WTC11 (cell line): ENCODE measurements at regions not wholly inside any gene's neighbourhood (a gene's known extent, or its start where the extent isn't known, plus 50 kb on each side); places are given as distances from the start of the nearest gene placed in this dataset.
A peak's percentile ranks its signal among the peaks of the same experiment; 100 is the strongest.

Experiments used
- ATAC-seq: fragments of 200-7000 bp; cut with Tn5 transposase; 2 replicates; pipeline ENCODE4 v1.10.0; 2021; ENCODE audit warnings: mild to moderate bottlenecking, moderate library complexity
- CTCF ChIA-PET: fragments of 300-600 bp; sonication (Branson Sonifier 250); formaldehyde crosslinking; loops from one replicate; lab custom pipeline; 2021; ENCODE audit warnings: antibody characterized with exemption; lab: Charles Lee
- POLR2A ChIA-PET: fragments of 350-600 bp; sonication (Branson Sonifier 250); formaldehyde crosslinking; loops from one replicate; lab custom pipeline; 2021; ENCODE audit warnings: antibody characterized with exemption; lab: Charles Lee
- DNase-seq: peaks from one replicate; pipeline ENCODE4 v3.0.0; 2021; ENCODE audit warnings: low spot score
- H3K27ac Mint-ChIP-seq: 2 replicates; pipeline ENCODE4 v1.8.0; 2021; ENCODE audit warnings: mixed read lengths
- H3K27me3 Mint-ChIP-seq: 2 replicates; pipeline ENCODE4 v1.8.0; 2021; ENCODE audit warnings: low read depth, mild to moderate bottlenecking, moderate library complexity, mixed read lengths
- H3K36me3 Mint-ChIP-seq: 2 replicates; pipeline ENCODE4 v1.8.0; 2021; ENCODE audit warnings: mixed read lengths
- H3K4me1 Mint-ChIP-seq: 2 replicates; pipeline ENCODE4 v1.8.0; 2022; ENCODE audit warnings: mixed read lengths
- H3K4me3 Mint-ChIP-seq: 2 replicates; pipeline ENCODE4 v1.8.0; 2021; ENCODE audit warnings: mild to moderate bottlenecking, moderate library complexity, mixed read lengths
- H3K9me3 Mint-ChIP-seq: 2 replicates; pipeline ENCODE4 v1.8.0; 2021; ENCODE audit warnings: mixed read lengths
- ELF4 ChIP-seq: sonication (generic); formaldehyde crosslinking; IDR thresholded peaks from 2 replicates; pipeline ENCODE4 v1.8.1; 2022; ENCODE audit warnings: low read depth, mild to moderate bottlenecking, moderate library complexity, missing genetic modification reagents
- FOXJ3 ChIP-seq: sonication (generic); formaldehyde crosslinking; IDR thresholded peaks from 2 replicates; pipeline ENCODE4 v1.9.0; 2021; ENCODE audit warnings: missing genetic modification reagents, mild to moderate bottlenecking, borderline replicate concordance
- IRF2 ChIP-seq: sonication (generic); formaldehyde crosslinking; IDR thresholded peaks from 2 replicates; pipeline ENCODE4 v1.8.0; 2022; ENCODE audit warnings: low read depth, missing genetic modification reagents, borderline replicate concordance
- JAZF1 ChIP-seq: fragments of 250-450 bp; sonication (Bioruptor Pico); IDR thresholded peaks from 2 replicates; pipeline ENCODE4 v1.9.0; 2021; ENCODE audit warnings: moderate library complexity, mild to moderate bottlenecking, inconsistent platforms
- MXD4 ChIP-seq: fragments of 250-450 bp; sonication (Bioruptor Pico); IDR thresholded peaks from 2 replicates; pipeline ENCODE4 v1.8.0; 2021; ENCODE audit warnings: mild to moderate bottlenecking, moderate library complexity, borderline replicate concordance
- NFATC4 ChIP-seq: fragments of 250-450 bp; sonication (Bioruptor Pico); IDR thresholded peaks from 2 replicates; pipeline ENCODE4 v1.9.0; 2021; ENCODE audit warnings: mild to moderate bottlenecking
- OVOL2 ChIP-seq: fragments of 250-450 bp; sonication (Bioruptor Pico); IDR thresholded peaks from 2 replicates; pipeline ENCODE4 v1.9.0; 2021; ENCODE audit warnings: mild to moderate bottlenecking, borderline replicate concordance
- RORB ChIP-seq: fragments of 250-450 bp; sonication (Bioruptor Pico); IDR thresholded peaks from 2 replicates; pipeline ENCODE4 v1.9.0; 2021; ENCODE audit warnings: mild to moderate bottlenecking
- TEAD1 ChIP-seq: sonication (generic); formaldehyde crosslinking; IDR thresholded peaks from 2 replicates; pipeline ENCODE4 v1.8.0; 2022; ENCODE audit warnings: mild to moderate bottlenecking, missing genetic modification reagents
- TP53 ChIP-seq: sonication (generic); formaldehyde crosslinking; IDR thresholded peaks from 2 replicates; pipeline ENCODE4 v1.8.1; 2023; ENCODE audit warnings: mild to moderate bottlenecking, missing genetic modification reagents
- ZNF121 ChIP-seq: sonication (generic); formaldehyde crosslinking; IDR thresholded peaks from 2 replicates; pipeline ENCODE4 v1.8.0; 2023; ENCODE audit warnings: missing genetic modification reagents
- TF ChIP-seq, protein P1 (sequence below): sonication (generic); formaldehyde crosslinking; conservative IDR thresholded peaks from 2 replicates; pipeline ENCODE4 v1.8.1; 2023; ENCODE audit warnings: mild to moderate bottlenecking, low read depth, missing genetic modification reagents, moderate library complexity
- TF ChIP-seq, protein P2 (sequence below): sonication (generic); formaldehyde crosslinking; IDR thresholded peaks from 2 replicates; pipeline ENCODE4 v1.8.1; 2023; ENCODE audit warnings: mild to moderate bottlenecking, missing genetic modification reagents, moderate library complexity
- TF ChIP-seq, protein P3 (sequence below): sonication (generic); formaldehyde crosslinking; IDR thresholded peaks from 2 replicates; pipeline ENCODE4 v1.8.1; 2022; ENCODE audit warnings: mild to moderate bottlenecking, moderate library complexity, missing genetic modification reagents
- TF ChIP-seq, protein P4 (sequence below): sonication (generic); formaldehyde crosslinking; IDR thresholded peaks from 2 replicates; pipeline ENCODE4 v1.8.1; 2023; ENCODE audit warnings: mild to moderate bottlenecking, missing genetic modification reagents
- TF ChIP-seq, protein P5 (sequence below): sonication (generic); formaldehyde crosslinking; IDR thresholded peaks from 2 replicates; pipeline ENCODE4 v1.8.1; 2022; ENCODE audit warnings: low read depth, mild to moderate bottlenecking, moderate library complexity, missing genetic modification reagents, borderline replicate concordance

DNA sequence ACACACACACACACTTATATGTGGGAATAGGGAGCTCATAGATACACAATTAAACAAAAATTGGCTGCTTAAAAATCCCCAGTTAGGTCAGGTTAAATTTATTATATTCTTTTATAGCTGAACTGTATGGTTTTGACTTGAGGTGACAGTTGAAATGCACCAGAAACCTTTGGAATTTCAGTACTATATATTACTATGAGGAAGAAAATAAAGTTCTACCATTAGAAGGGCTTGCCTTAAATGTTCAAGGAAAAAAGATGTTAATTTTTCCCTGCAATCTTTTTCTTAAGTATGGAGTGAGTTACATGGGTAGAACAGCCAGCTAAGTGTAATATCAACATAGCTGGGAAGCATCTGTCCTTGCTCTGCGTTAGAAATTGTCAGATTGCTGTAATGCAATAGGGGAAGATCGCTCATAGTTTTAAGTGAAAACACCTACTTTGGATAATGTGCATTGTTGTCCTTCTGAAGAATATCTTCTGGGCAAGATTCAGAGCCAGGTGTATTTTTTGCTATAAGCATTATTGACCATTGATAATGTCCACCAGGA, 415.8 kb upstream of the MKI67 start:
- H3K9me3 Mint-ChIP-seq, result no peaks in the 10 kb centered on the region
- H3K36me3 Mint-ChIP-seq, result no peaks in the 10 kb centered on the region
- peaks cover 86% of the 10 kb centered on the region for H3K4me1 Mint-ChIP-seq
- peak overlapping the region; percentile 76; the same call in 1 of the 2 replicates for H3K4me3 Mint-ChIP-seq
- TF ChIP-seq ZNF121 (CRISPR knock-in tag) (no peak), MXD4 (CRISPR knock-in tag) (no peak), RORB (CRISPR knock-in tag) (no peak), JAZF1 (CRISPR knock-in tag) (no peak), ELF4 (CRISPR knock-in tag) (no peak), TP53 (CRISPR knock-in tag) (no peak), FOXJ3 (CRISPR knock-in tag) (no peak), TEAD1 (CRISPR knock-in tag) (no peak)
- TF ChIP-seq, protein P1, sequence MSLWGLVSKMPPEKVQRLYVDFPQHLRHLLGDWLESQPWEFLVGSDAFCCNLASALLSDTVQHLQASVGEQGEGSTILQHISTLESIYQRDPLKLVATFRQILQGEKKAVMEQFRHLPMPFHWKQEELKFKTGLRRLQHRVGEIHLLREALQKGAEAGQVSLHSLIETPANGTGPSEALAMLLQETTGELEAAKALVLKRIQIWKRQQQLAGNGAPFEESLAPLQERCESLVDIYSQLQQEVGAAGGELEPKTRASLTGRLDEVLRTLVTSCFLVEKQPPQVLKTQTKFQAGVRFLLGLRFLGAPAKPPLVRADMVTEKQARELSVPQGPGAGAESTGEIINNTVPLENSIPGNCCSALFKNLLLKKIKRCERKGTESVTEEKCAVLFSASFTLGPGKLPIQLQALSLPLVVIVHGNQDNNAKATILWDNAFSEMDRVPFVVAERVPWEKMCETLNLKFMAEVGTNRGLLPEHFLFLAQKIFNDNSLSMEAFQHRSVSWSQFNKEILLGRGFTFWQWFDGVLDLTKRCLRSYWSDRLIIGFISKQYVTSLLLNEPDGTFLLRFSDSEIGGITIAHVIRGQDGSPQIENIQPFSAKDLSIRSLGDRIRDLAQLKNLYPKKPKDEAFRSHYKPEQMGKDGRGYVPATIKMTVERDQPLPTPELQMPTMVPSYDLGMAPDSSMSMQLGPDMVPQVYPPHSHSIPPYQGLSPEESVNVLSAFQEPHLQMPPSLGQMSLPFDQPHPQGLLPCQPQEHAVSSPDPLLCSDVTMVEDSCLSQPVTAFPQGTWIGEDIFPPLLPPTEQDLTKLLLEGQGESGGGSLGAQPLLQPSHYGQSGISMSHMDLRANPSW (CRISPR knock-in tag), result no peak
- TF ChIP-seq, protein P2, sequence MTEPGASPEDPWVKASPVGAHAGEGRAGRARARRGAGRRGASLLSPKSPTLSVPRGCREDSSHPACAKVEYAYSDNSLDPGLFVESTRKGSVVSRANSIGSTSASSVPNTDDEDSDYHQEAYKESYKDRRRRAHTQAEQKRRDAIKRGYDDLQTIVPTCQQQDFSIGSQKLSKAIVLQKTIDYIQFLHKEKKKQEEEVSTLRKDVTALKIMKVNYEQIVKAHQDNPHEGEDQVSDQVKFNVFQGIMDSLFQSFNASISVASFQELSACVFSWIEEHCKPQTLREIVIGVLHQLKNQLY (CRISPR knock-in tag), result no peak
- TF ChIP-seq, protein P3, sequence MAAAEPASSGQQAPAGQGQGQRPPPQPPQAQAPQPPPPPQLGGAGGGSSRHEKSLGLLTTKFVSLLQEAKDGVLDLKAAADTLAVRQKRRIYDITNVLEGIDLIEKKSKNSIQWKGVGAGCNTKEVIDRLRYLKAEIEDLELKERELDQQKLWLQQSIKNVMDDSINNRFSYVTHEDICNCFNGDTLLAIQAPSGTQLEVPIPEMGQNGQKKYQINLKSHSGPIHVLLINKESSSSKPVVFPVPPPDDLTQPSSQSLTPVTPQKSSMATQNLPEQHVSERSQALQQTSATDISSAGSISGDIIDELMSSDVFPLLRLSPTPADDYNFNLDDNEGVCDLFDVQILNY (CRISPR knock-in tag), result no peak
- TF ChIP-seq, protein P4, sequence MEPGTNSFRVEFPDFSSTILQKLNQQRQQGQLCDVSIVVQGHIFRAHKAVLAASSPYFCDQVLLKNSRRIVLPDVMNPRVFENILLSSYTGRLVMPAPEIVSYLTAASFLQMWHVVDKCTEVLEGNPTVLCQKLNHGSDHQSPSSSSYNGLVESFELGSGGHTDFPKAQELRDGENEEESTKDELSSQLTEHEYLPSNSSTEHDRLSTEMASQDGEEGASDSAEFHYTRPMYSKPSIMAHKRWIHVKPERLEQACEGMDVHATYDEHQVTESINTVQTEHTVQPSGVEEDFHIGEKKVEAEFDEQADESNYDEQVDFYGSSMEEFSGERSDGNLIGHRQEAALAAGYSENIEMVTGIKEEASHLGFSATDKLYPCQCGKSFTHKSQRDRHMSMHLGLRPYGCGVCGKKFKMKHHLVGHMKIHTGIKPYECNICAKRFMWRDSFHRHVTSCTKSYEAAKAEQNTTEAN (CRISPR knock-in tag), result no peak
- CTCF ChIA-PET, result interaction anchor here (0.5 to 1.8 kb wide), 4 partner anchors 15 to 330 kb away, joined by 3 to 5 read pairs (median 4); no protein-coding TSS in a partner anchor
- POLR2A ChIA-PET, result no interaction called here
- ATAC-seq (no peak), DNase-seq (no peak)
- peak overlapping the region; percentile 98 for H3K27ac Mint-ChIP-seq
- H3K27me3 Mint-ChIP-seq, result peaks cover 6% of the 10 kb centered on the region; the same call in 1 of the 2 replicates

DNA sequence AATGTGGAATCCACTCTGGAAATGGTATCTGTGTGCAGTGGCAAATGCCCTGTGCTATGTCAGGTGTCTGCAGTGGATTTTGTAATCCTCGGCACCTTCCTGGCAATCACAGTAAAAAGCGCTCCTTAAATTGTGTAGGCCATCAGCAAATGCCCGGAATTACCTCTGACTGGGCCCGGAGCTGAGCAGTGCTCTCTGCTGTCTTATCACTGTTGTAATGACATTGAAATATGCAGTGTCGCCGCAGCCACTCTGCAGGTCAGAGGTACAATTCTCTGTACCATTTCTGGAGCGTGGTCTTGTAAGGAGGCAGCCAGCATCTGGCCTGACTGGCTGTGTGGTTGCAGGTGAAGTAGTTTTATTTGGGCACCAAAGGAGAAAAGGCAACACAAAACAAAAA, 416.4 kb upstream of the MKI67 start:
- H3K4me3 Mint-ChIP-seq, result no peak overlapping the region
- ChIA-PET POLR2A (no interaction called here), CTCF (interaction anchor here (1.4 to 1.8 kb wide), 2 partner anchors 275 to 331 kb away, joined by 4 to 5 read pairs; no protein-coding TSS in a partner anchor)
- H3K27me3 Mint-ChIP-seq, result peaks cover 6% of the 10 kb centered on the region; the same call in 1 of the 2 replicates
- no peaks in the 10 kb centered on the region for H3K36me3 Mint-ChIP-seq
- peaks cover 81% of the 10 kb centered on the region for H3K4me1 Mint-ChIP-seq
- TF ChIP-seq OVOL2 (CRISPR knock-in tag), result no peak
- TF ChIP-seq, protein P5, sequence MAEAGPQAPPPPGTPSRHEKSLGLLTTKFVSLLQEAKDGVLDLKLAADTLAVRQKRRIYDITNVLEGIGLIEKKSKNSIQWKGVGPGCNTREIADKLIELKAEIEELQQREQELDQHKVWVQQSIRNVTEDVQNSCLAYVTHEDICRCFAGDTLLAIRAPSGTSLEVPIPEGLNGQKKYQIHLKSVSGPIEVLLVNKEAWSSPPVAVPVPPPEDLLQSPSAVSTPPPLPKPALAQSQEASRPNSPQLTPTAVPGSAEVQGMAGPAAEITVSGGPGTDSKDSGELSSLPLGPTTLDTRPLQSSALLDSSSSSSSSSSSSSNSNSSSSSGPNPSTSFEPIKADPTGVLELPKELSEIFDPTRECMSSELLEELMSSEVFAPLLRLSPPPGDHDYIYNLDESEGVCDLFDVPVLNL (CRISPR knock-in tag), result no peak
- TF ChIP-seq NFATC4 (CRISPR knock-in tag), result no peak
- peak overlapping the region; percentile 61 for H3K27ac Mint-ChIP-seq
- DNase-seq (no peak), ATAC-seq (no peak)
- no peaks in the 10 kb centered on the region for H3K9me3 Mint-ChIP-seq

DNA sequence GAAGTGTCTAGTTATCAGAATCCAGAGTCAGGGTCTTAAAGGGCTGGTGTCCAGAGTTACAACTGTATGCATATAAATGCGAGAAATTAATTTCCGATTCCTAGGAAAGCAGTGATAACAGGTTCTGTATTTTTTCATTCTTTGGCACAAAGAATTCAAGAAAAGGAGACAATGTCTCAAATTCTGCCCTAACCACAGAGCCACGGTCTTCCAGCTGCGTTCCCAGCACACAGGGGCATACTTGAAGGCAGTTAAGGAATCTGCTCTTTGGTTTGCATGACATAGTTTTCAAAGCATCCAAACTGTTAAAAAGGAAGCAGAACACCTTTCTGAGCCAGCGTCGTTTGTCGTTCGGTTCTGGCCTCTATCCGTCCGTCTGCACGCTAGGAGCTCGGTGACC, 416.9 kb upstream of the MKI67 start:
- Mint-ChIP-seq H3K4me1 (peaks cover 81% of the 10 kb centered on the region), H3K36me3 (no peaks in the 10 kb centered on the region), H3K4me3 (no peak overlapping the region), H3K9me3 (no peaks in the 10 kb centered on the region), H3K27ac (peak overlapping the region; percentile 61), H3K27me3 (peaks cover 6% of the 10 kb centered on the region; the same call in 1 of the 2 replicates)
- TF ChIP-seq RORB (CRISPR knock-in tag) (no peak), IRF2 (CRISPR knock-in tag) (no peak)
- DNase-seq (no peak), ATAC-seq (no peak)
- POLR2A ChIA-PET, result no interaction called here
- CTCF ChIA-PET, result interaction anchor here (1.4 to 1.8 kb wide), 3 partner anchors 14 to 331 kb away, joined by 3 to 5 read pairs (median 4); no protein-coding TSS in a partner anchor
